Endodermal cell (in vitro differentiated cells): ENCODE measurements at regions not wholly inside any gene's neighbourhood (a gene's known extent, or its start where the extent isn't known, plus 50 kb on each side); places are given as distances from the start of the nearest gene placed in this dataset.

ENCODE experiments used
- DNase-seq: peaks from one replicate; pipeline ENCODE4 v3.0.0-alpha.2; 2017
- H3K27ac ChIP-seq: 2 replicates; pipeline ENCODE4 v1.5.1; 2013; ENCODE audit warnings: mild to moderate bottlenecking, low read depth, low read length, moderate library complexity
- H3K27me3 ChIP-seq: 2 replicates; pipeline ENCODE4 v1.6.1; 2013; ENCODE audit warnings: mild to moderate bottlenecking, low read length, moderate library complexity; ENCODE audit not compliant: insufficient read depth, control insufficient read depth, poor library complexity, severe bottlenecking
- H3K36me3 ChIP-seq: 2 replicates; pipeline ENCODE4 v1.7.0; 2013; ENCODE audit warnings: mild to moderate bottlenecking, low read length, moderate library complexity; ENCODE audit not compliant: control insufficient read depth, insufficient read depth
- H3K4me1 ChIP-seq: one replicate; pipeline ENCODE4 v1.7.0; 2013; ENCODE audit warnings: low read length; ENCODE audit not compliant: control insufficient read depth, insufficient read depth
- H3K4me3 ChIP-seq: 2 replicates; pipeline ENCODE4 v1.5.1; 2013; ENCODE audit warnings: mild to moderate bottlenecking, low read length, moderate library complexity
- H3K9ac ChIP-seq: 2 replicates; pipeline ENCODE4 v1.6.1; 2013; ENCODE audit warnings: mild to moderate bottlenecking, low read length, moderate library complexity; ENCODE audit not compliant: poor library complexity, severe bottlenecking; ENCODE audit errors: extremely low read depth
- H3K9me3 ChIP-seq: 2 replicates; pipeline ENCODE4 v1.6.1; 2013; ENCODE audit warnings: mild to moderate bottlenecking, low read length, moderate library complexity; ENCODE audit not compliant: control insufficient read depth
- H3K27ac Mint-ChIP-seq: 2 replicates; pipeline ENCODE4 v1.8.0; 2020; ENCODE audit warnings: mixed read lengths
- H3K27me3 Mint-ChIP-seq: 2 replicates; pipeline ENCODE4 v1.8.0; 2021; ENCODE audit warnings: mild to moderate bottlenecking, mixed read lengths; ENCODE audit not compliant: insufficient read depth
- H3K36me3 Mint-ChIP-seq: 2 replicates; pipeline ENCODE4 v1.8.0; 2020; ENCODE audit warnings: low read depth, mixed read lengths
- H3K4me1 Mint-ChIP-seq: 2 replicates; pipeline ENCODE4 v1.8.0; 2020; ENCODE audit warnings: mixed read lengths
- H3K4me3 Mint-ChIP-seq: 2 replicates; pipeline ENCODE4 v1.8.0; 2020; ENCODE audit warnings: mild to moderate bottlenecking, moderate library complexity, mixed read lengths
- H3K9me3 Mint-ChIP-seq: 2 replicates; pipeline ENCODE4 v1.8.0; 2020; ENCODE audit warnings: mild to moderate bottlenecking, mixed read lengths
- CTCF ChIP-seq: fragments of 200-600 bp; sonication (generic); conservative IDR thresholded peaks from 2 replicates; pipeline ENCODE4 v1.5.0; 2021; ENCODE audit warnings: antibody characterized with exemption, mild to moderate bottlenecking
- WGBS, 2 experiments: methylation state at CpG; one replicate each; pipeline versions ENCODE4 v1.1.5 to v1.1.7; 2013; ENCODE audit warnings: missing lambda C conversion rate in 2 of 2, mixed read lengths in 1 of 2; ENCODE audit not compliant: insufficient coverage in 1 of 2, insufficient read length in 1 of 2; 5-methylcytosine and 5-hydroxymethylcytosine counted together

GRCh38 chr17:33504571-33504970 is 211.5 kb upstream of the ASIC2 start:
- no peaks in the 10 kb centered on the region for H3K4me1 Mint-ChIP-seq
- DNase-seq, result no peak
- no peak overlapping the region for H3K4me3 Mint-ChIP-seq
- TF ChIP-seq CTCF, result no peak
- no peaks in the 10 kb centered on the region for H3K9me3 Mint-ChIP-seq
- H3K4me3 ChIP-seq, result no peak overlapping the region
- no peaks in the 10 kb centered on the region for H3K27me3 ChIP-seq
- WGBS, 2 experiments, result 84 to 90% methylated on average over 2 of the region's 2 CpGs
- no peaks in the 10 kb centered on the region for H3K9me3 ChIP-seq
- H3K27ac Mint-ChIP-seq, result no peak overlapping the region
- H3K27me3 Mint-ChIP-seq, result peaks cover 7% of the 10 kb centered on the region
- H3K4me1 ChIP-seq, result no peaks in the 10 kb centered on the region
- no peak overlapping the region for H3K9ac ChIP-seq
- no peak overlapping the region for H3K27ac ChIP-seq
- H3K36me3 ChIP-seq, result no peaks in the 10 kb centered on the region
- no peaks in the 10 kb centered on the region for H3K36me3 Mint-ChIP-seq

GRCh38 chr17:33506889-33507650 is 214.0 kb upstream of the ASIC2 start:
- no peak for TF ChIP-seq CTCF
- H3K9ac ChIP-seq, result no peak overlapping the region
- no peak for DNase-seq
- no peak overlapping the region for H3K27ac ChIP-seq
- no peaks in the 10 kb centered on the region for H3K36me3 ChIP-seq
- Mint-ChIP-seq H3K9me3 (no peaks in the 10 kb centered on the region), H3K27ac (no peak overlapping the region), H3K4me1 (no peaks in the 10 kb centered on the region), H3K36me3 (no peaks in the 10 kb centered on the region), H3K4me3 (no peak overlapping the region), H3K27me3 (peaks cover 12% of the 10 kb centered on the region)
- 92 to 94% methylated on average over 6 to 11 of the region's 11 CpGs for WGBS, 2 experiments
- H3K4me1 ChIP-seq, result no peaks in the 10 kb centered on the region
- no peak overlapping the region for H3K4me3 ChIP-seq
- no peaks in the 10 kb centered on the region for H3K9me3 ChIP-seq
- H3K27me3 ChIP-seq, result no peaks in the 10 kb centered on the region

- Histone ChIP-seq H3K9ac (no peak overlapping the region), H3K27me3 (no peaks in the 10 kb centered on the region), H3K9me3 (no peaks in the 10 kb centered on the region), H3K4me1 (no peaks in the 10 kb centered on the region), H3K27ac (no peak overlapping the region), H3K36me3 (no peaks in the 10 kb centered on the region), H3K4me3 (no peak overlapping the region)
- Mint-ChIP-seq H3K4me3 (no peak overlapping the region), H3K27me3 (peaks cover 13% of the 10 kb centered on the region), H3K36me3 (no peaks in the 10 kb centered on the region), H3K4me1 (no peaks in the 10 kb centered on the region), H3K27ac (no peak overlapping the region), H3K9me3 (no peaks in the 10 kb centered on the region)
- TF ChIP-seq CTCF, result no peak
- no peak for DNase-seq
- WGBS, 2 experiments, result 90 to 95% methylated on average over 3 of the region's 3 CpGs
Measured at GRCh38 chr17:33508215-33508614, 215.1 kb upstream of the ASIC2 start.
